SU-DHL-6 (cell line): ENCODE measurements at regions not wholly inside any gene's neighbourhood (a gene's known extent, or its start where the extent isn't known, plus 50 kb on each side); places are given as distances from the start of the nearest gene placed in this dataset.

Experiments
- EZH2phosphoT487 ChIP-seq: fragments of 200-600 bp; sonication (generic), shearing (Covaris generic); conservative IDR thresholded peaks from 2 replicates; pipeline ENCODE4 v1.6.1; 2018; ENCODE audit warnings: mild to moderate bottlenecking, antibody characterized with exemption, low read length, moderate library complexity, mixed read lengths
- TF ChIP-seq, protein P1 (sequence below): fragments of 200-600 bp; sonication (generic); IDR thresholded peaks from one replicate; pipeline ENCODE4 v1.5.1; 2017; ENCODE audit warnings: antibody characterized with exemption, mild to moderate bottlenecking, low read length, moderate library complexity; ENCODE audit not compliant: insufficient read depth, poor library complexity, severe bottlenecking

DNA sequence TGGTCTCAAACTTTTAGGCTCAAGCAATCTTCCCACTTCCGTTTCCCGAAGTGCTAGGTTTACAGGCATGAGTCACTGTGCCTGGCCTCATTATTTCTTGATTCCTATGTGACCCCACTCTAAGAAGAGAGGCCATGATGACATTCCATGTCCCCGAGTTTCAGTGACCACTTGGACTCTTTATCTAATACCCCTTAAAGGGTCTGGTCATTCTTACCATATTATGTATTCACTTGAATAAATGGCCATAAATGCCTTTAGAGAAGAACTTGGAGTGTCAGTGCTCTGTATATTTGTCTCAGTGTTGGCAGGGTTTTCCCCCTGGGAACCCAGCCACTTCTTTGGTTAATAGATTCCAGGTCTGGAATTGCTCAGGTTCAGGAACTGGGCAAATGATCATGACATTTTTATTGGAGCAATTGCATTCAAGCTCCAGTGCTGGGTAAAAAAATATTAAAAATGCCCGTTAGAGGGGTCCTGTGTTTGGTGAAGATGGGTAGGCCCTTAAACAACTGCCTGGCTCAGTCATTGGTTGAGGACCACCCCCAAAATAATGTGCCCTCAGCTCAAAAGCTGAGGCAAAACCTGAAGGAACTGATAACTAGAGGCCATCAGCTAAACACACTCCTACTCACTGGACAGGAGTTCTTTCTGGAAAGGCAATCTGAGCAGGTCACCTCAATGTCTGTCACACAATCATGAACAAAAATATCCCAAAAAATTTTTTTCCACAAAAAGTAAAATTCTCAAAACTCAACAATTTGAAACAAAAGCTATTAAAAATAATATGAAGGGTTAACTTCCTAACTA lies 186.6 kb upstream of the ZNF608 start:
- TF ChIP-seq, protein P1, sequence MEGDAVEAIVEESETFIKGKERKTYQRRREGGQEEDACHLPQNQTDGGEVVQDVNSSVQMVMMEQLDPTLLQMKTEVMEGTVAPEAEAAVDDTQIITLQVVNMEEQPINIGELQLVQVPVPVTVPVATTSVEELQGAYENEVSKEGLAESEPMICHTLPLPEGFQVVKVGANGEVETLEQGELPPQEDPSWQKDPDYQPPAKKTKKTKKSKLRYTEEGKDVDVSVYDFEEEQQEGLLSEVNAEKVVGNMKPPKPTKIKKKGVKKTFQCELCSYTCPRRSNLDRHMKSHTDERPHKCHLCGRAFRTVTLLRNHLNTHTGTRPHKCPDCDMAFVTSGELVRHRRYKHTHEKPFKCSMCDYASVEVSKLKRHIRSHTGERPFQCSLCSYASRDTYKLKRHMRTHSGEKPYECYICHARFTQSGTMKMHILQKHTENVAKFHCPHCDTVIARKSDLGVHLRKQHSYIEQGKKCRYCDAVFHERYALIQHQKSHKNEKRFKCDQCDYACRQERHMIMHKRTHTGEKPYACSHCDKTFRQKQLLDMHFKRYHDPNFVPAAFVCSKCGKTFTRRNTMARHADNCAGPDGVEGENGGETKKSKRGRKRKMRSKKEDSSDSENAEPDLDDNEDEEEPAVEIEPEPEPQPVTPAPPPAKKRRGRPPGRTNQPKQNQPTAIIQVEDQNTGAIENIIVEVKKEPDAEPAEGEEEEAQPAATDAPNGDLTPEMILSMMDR, result no peak
- TF ChIP-seq EZH2phosphoT487, result no peak
